ENCODE measurements at regions not wholly inside any gene's neighbourhood (a gene's known extent, or its start where the extent isn't known, plus 50 kb on each side); places are given as distances from the start of the nearest gene placed in this dataset.
"Not testable (repeated sequence)": the region's sequence is repeated elsewhere in the genome, so short reads cannot be mapped to it uniquely, and the experiment has no call there.

DNA sequence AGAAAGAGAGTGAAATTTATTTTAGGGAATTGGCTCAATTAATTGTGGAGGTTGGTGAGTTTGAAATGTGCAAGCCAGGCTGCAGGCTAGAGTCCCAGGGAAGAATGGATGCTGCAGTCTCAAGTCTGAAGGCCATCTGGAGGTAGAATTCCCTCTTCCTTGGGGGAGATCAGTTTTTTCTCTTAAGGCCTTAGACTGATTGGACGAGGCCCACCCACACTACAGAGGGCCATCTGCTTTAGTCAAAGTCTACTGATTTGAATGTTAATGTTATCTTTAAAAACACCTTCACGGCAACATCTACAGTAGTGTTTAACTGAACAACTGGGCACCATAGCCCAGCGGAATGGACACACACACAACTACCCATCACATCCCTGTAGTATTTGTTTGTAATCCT is 245.9 kb upstream of the IRF2BP2 start:
- no peak for DNase-seq

- no peak for DNase-seq
Observed at GRCh38 chr1:234854645-234855039, 244.7 kb upstream of the IRF2BP2 start.

- no peak for DNase-seq
Observed at GRCh38 chr1:234853906-234854644, 244.1 kb upstream of the IRF2BP2 start.

DNA sequence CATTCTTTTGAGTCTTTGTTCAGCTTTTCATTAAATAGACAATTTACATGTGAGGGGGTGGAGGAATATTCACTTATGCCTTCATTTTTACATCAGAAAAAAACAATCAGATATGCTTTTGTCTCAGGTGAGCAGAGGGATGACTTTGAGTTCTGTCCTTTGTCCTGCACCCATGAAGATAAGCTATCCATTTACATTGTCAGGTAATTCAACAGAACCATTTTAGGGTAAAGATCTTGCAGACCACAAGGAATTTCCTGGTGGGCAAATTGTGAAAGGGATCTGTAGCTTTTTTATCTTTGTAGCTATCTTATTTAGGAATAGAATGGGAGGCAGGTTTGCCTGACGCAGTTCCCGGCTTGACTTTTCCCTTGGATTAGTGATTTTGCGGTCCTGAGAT is 242.7 kb upstream of the IRF2BP2 start:
- DNase-seq, result no peak

DNA sequence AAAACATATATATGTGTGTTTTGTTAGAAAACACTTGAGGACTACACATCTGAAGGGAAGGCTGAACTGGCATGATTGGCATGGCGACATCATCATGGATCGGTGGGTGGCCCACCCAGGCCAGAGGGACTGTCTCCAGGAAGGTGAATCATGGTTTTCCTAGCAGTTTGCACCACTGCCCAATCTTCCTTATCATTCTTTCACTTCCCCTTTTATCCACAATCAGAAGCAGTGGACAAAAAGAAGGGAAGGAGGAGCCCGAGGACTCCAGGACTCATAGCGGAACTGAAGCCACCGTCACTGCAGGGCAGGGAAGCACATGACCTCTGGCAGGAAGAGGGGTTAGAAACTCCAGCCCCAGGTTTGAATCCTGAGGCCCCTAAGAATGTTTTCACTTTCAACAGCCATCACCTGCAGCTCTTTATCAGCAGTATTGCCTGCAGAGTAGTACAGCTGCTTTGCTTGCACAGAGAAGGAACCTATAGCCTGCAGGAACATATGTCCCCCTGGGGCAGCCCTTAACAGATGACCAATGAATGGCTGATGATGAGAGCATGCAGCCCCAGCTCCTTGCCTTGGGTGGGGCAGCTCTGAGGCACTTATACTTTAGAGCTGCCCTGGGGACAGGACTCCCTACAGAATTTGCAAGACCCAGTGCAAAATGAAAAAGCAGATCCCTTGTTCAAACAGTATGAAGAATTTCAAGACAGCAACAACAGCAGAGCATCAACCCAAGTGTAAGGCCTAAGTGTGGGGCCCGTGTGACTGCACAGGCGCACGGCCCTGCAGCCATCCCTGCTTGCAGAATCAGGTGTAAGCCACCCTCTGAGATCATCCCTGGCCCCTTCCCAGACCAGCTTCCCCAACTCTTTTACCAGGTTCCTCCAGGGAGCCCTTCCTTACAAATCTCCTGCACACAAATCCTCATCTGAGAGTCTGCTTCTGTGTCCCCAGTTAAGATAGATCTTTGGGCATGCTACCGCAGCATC is 241.8 kb upstream of the IRF2BP2 start:
- no peak for DNase-seq

DNA sequence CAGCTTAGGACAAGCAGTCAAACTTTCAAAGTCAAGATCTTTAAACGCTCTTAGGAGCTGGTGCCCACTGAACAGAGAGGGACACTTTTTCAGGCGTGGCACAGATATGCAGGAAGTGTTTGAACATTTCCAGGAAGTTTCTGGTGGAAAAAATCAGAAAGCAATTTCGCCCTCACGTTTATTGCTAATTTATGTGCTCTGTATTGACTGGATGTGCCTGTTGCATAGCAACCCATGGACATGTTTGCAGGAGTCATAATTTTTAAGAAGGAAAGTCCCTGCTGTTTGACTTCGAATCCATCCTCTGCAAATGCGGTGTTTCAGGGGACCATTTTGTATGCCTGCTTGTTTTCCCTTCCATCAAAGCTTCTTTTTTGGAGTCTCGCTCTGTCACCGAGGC is 239.9 kb upstream of the IRF2BP2 start:
- no peak for DNase-seq

GRCh38 chr1:234848972-234849649 is 239.1 kb upstream of the IRF2BP2 start:
- no peak for DNase-seq

GRCh38 chr1:234846813-234847212 is 236.8 kb upstream of the IRF2BP2 start:
- DNase-seq, result not testable (repeated sequence)

- no peak for DNase-seq
Observed at GRCh38 chr1:234845836-234846235, 235.9 kb upstream of the IRF2BP2 start.

DNA sequence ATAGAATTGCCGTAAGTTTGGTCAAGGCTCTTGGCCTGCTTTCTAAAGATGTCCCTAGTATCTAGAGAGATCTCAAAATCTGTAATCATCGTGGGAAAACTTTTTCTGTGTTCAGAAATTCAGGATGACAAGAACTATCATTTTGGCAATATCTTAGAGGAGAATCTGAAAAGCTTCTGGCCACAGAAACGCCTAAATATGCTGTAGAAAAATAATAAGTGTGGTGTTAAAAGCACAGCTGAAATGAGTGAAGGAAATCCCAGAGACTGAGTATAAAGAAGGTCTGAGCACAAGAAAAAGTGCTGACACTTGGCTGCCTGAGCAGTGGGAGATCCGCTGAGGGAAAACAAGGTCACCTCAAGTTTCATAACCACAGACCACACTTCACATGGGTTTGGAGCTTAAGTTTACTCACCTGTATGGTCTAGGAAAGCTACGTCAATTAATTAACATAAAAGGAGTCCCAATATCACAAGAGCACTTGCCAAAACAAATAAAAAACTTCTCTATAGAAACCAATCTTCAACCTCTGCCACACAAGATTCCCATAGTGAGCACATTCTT is 235.2 kb upstream of the IRF2BP2 start:
- DNase-seq, result no peak

- no peak for DNase-seq
Observed at GRCh38 chr1:234844479-234845031, 234.6 kb upstream of the IRF2BP2 start.

GRCh38 chr1:234843946-234844345 is 234.0 kb upstream of the IRF2BP2 start:
- DNase-seq, result no peak

DNA sequence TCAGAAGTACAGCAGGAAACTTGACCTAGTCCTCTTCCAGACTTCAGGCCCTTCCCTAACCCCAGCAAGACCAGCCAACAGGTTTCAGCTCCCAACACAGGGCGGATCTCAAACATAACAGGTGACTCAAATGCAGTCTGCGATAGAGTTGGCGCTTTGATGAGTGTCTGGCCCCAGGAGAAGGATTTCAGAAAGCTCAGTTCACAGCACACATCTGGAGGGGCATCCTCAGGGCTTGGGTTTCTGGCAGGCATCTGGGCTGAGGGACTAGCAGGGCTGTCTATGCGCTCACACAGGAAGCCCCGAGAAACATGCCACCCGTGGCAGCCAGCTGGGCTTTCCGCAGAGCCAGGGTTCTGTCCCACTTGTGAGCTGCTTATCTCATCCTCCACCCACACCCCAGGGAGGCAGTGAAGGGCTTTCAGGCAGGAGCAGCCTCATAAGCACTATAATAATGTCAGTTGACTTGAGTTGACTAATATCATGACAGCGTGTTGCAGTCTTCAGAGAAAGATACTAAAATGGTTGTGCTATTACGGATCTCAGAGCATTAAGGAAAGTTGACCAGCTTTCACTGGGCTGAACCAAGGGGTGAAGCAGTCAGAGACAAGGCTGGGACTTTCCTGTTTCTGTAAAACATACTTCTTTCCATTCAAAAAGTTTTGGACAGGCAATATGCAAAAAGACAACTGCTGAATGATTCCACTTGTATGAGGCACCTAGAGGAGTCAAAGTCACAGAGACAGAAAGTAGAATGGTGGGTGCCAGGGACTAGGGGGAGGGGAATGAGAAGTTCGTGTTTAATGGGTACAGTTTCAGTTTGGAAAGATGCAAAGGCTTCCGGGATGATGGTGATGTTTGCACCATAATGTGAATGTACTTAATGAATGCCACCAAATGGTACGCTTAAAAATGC is 233.0 kb upstream of the IRF2BP2 start:
- no peak for DNase-seq

DNA sequence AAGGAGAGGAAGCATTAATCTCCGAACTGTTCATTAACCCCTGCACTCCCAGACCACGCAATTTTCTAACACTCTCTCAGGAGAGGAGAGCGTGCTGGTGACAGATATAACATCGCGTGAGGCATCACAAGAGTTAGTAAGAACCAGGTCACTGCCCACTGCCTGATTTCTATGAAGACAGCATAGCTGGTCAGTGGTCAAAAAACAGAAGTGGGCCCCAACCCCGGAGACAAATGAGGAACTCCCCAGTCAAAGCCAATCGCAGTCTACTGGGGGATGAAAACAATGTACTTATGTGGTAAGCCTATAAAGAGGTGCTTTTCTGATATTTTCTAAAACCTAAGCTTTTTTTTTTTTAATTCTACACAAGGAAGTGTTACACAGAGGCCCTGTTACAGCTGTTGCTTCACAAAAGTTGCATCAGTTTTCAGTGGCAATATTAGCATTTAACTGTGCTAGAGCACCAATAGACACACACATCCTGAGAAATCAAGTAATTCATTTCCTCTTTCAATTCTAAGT is 231.8 kb upstream of the IRF2BP2 start:
- DNase-seq, result no peak

DNA sequence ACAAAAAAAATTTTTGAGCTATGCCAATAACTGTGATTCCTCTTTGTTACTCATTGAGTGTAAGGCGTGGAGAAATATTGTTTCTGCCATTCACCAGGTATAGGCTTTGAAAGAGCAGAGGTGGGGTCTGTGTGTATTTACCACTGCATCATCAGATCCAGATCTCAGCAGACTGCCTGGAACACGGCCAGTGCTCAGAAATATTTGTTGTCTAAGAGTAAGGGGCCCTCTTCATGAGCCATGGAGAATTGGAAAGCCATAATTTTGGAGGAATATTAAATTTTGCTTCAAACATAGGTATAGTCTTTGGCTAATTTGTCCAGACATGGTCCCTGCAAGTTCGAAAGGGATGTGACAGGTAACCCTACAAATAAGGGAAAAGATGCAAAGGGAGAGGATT is 231.3 kb upstream of the IRF2BP2 start:
- DNase-seq, result no peak

DNA sequence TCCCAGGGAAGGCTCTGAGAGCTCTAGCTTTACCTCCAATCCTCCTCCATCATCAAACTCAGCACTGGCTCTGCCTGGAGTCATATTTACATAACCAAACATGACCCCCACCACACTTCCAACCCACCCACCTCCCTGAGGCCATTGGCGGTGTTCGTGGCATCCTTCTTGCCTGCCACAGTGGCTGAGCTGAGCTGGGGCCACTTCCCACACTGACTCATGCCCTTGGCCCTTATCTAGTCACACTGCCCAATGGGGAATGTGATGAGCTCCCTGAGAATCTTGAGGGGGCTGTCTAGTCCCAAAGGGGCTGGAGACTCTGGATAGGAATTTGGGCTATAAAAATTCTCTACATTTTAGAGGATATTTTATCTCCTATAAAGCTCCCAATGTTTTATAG is 230.9 kb upstream of the IRF2BP2 start:
- DNase-seq, result no peak

DNA sequence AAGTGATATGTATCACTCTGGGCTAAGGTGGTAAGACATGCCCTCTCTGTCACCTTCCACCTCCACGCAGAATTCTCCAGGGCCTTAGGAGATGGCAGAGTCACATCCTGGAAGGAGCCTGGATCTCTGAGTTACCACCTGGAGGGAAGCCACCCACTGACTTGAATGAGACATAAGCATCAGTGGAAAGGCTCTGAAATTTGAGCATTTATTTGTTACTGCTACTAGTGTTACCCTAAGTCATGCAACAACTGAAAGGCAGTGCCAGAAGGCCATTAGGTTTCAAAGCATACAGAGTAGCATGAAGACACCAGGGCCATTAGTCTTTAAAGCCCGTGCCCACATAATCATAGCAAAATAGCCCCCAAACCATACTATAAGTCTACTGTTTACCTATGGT is 230.3 kb upstream of the IRF2BP2 start:
- no peak for DNase-seq

DNA sequence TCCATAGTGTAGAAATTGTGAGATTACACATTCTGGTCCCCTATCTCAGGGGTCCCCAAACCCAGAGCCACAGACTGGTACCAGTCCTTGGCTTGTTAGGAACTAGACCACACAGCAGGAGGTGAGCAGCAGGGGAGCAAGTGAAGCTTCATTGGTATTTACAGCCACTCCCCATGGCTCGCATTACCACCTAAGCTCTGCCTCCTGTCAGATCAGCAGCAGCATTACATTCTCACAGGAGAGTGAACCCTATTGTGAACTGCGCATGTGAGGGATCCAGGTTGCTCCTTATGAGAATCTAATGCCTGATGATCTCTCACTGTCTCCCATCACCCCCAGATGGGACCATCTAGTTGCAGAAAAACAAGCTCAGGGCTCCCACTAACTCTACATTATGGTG is 229.7 kb upstream of the IRF2BP2 start:
- no peak for DNase-seq

- DNase-seq, result no peak
Observed at GRCh38 chr1:234838820-234839219, 228.8 kb upstream of the IRF2BP2 start.

GRCh38 chr1:234838182-234838581 is 228.2 kb upstream of the IRF2BP2 start:
- DNase-seq, result no peak

DNA sequence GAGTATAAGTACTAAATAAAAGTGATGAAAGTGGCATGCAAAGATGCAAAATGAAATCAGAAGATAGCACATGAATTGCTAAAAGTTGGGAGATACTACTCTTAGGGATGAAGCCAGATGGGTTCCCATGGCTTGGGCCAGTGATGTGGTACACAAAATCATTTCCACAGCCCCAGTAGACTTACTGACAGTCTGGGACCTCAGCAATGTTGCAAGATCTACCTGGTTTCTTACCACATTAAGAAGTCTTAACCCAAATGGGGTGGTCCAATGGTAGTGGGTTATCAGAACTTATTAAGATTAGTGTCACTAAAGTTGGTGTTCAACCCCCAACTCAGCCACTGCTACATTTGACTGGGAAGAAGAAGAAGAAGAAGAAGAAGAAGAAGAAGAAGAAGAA is 227.7 kb upstream of the IRF2BP2 start:
- DNase-seq, result no peak
